NCI-H1694 treated with DMSO at 0.1 percent for 48 hours (cell line): ENCODE measurements at regions not wholly inside any gene's neighbourhood (a gene's known extent, or its start where the extent isn't known, plus 50 kb on each side); places are given as distances from the start of the nearest gene placed in this dataset.
"Not testable (repeated sequence)": the region's sequence is repeated elsewhere in the genome, so short reads cannot be mapped to it uniquely, and the experiment has no call there.

Experiments
- DNase-seq: peaks from one replicate; lab custom pipeline; 2025; lab: John Stamatoyannopoulos, UW

- no peak for DNase-seq
Measured at GRCh38 chr5:82894716-82895115, 182.5 kb downstream of the TMEM167A start.

GRCh38 chr5:82889088-82889487 is 188.1 kb downstream of the TMEM167A start:
- no peak for DNase-seq

- no peak for DNase-seq
Measured at GRCh38 chr5:82886911-82887310, 190.3 kb downstream of the TMEM167A start.

- DNase-seq, result no peak
Measured at GRCh38 chr5:82885627-82886389, 191.4 kb downstream of the TMEM167A start.

- DNase-seq, result no peak
Measured at GRCh38 chr5:82884821-82885471, 192.2 kb downstream of the TMEM167A start.

GRCh38 chr5:82882316-82882715 is 194.9 kb downstream of the TMEM167A start:
- no peak for DNase-seq

- DNase-seq, result no peak
Measured at GRCh38 chr5:82881571-82882174, 195.5 kb downstream of the TMEM167A start.

GRCh38 chr5:82879089-82879488 is 198.1 kb downstream of the TMEM167A start:
- DNase-seq, result no peak

GRCh38 chr5:82873452-82873851 is 203.7 kb downstream of the TMEM167A start:
- no peak for DNase-seq

- not testable (repeated sequence) for DNase-seq
Measured at GRCh38 chr5:82872321-82873288, 204.6 kb downstream of the TMEM167A start.

- no peak for DNase-seq
Measured at GRCh38 chr5:82865625-82866024, 211.6 kb downstream of the TMEM167A start.

- DNase-seq, result no peak
Measured at GRCh38 chr5:82863266-82863665, 213.9 kb downstream of the TMEM167A start.

GRCh38 chr5:82862711-82863110 is 214.5 kb downstream of the TMEM167A start:
- DNase-seq, result no peak

- no peak for DNase-seq
Measured at GRCh38 chr5:82862261-82862660, 214.9 kb downstream of the TMEM167A start.

- DNase-seq, result no peak
Measured at GRCh38 chr5:82861701-82862100, 215.5 kb downstream of the TMEM167A start.

- DNase-seq, result no peak
Measured at GRCh38 chr5:82859451-82860140, 217.6 kb downstream of the TMEM167A start.

- DNase-seq, result no peak
Measured at GRCh38 chr5:82858151-82859025, 218.8 kb downstream of the TMEM167A start.

GRCh38 chr5:82855893-82856550 is 221.2 kb downstream of the TMEM167A start:
- DNase-seq, result no peak

GRCh38 chr5:82854956-82855355 is 222.2 kb downstream of the TMEM167A start:
- DNase-seq, result no peak

- no peak for DNase-seq
Measured at GRCh38 chr5:82851471-82851870, 225.7 kb downstream of the TMEM167A start.
